Activated CD8-positive, alpha-beta T cell treated with anti-CD3 and anti-CD28 coated beads, Interleukin-2, amount 10 ng/mL, durations not matched to agents 7 days and 5 days (primary cell): ENCODE measurements at regions not wholly inside any gene's neighbourhood (a gene's known extent, or its start where the extent isn't known, plus 50 kb on each side); places are given as distances from the start of the nearest gene placed in this dataset.

Source experiments
- ATAC-seq: fragments of 150-1000 bp; cut with Tn5 transposase; one replicate; pipeline ENCODE4 v1.10.0; 2021; ENCODE audit warnings: moderate library complexity
- CTCF ChIA-PET: fragments of 350-600 bp; sonication (Branson Sonifier 250); formaldehyde crosslinking; loops from one replicate; lab custom pipeline; 2021; ENCODE audit warnings: antibody characterized with exemption; lab: Charles Lee
- POLR2A ChIA-PET: fragments of 350-600 bp; sonication (Branson Sonifier 250); formaldehyde crosslinking; loops from one replicate; lab custom pipeline; 2021; ENCODE audit warnings: antibody characterized with exemption; lab: Charles Lee
- DNase-seq: peaks from one replicate; pipeline ENCODE4 v3.0.0-alpha.2; 2020
- H3K27ac Mint-ChIP-seq: one replicate; pipeline ENCODE4 v1.8.0; 2021; ENCODE audit warnings: mild to moderate bottlenecking, mixed read lengths
- H3K27me3 Mint-ChIP-seq: one replicate; pipeline ENCODE4 v1.8.0; 2021; ENCODE audit warnings: low read depth, mixed read lengths
- H3K36me3 Mint-ChIP-seq: one replicate; pipeline ENCODE4 v1.8.0; 2021; ENCODE audit warnings: low read depth, mixed read lengths
- H3K4me1 Mint-ChIP-seq: one replicate; pipeline ENCODE4 v1.8.0; 2021; ENCODE audit warnings: low read depth, mixed read lengths
- H3K4me3 Mint-ChIP-seq: one replicate; pipeline ENCODE4 v1.8.0; 2021; ENCODE audit warnings: mild to moderate bottlenecking, mixed read lengths
- H3K9me3 Mint-ChIP-seq: one replicate; pipeline ENCODE4 v1.8.0; 2022; ENCODE audit warnings: mixed read lengths; ENCODE audit not compliant: insufficient read depth

GRCh38 chr16:9683677-9684076 lies 498.6 kb downstream of the GRIN2A start:
- no peak for DNase-seq

DNA sequence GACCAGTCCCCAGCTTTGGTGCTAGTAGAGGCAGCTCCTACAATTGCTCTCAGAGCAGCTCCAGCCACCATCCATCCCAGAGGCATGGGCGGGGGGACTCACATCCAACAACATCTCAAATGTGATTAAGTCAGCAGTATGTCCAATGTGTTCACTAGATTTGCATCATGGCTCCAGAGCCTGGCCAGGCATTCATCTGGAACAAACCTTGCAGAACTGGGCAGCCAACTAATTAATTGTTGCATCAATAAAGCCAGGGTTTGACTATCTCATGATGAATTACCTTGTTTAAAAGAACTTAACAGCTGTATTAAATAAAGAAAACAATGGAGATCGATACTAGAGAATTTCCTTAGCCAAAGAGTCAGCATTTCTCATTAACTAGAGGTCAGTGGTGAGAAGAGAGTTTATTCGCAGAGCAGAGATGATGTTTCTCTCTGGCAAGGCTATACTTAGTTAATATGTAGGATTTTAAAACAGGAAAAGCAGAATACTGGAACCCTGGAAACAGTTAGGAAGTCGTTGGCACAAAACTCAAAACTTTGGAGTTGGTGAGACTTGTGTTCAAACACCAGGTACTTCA lies 494.4 kb downstream of the GRIN2A start:
- Mint-ChIP-seq H3K4me3 (no peak overlapping the region), H3K4me1 (no peaks in the 10 kb centered on the region), H3K36me3 (no peaks in the 10 kb centered on the region), H3K9me3 (peaks cover 4% of the 10 kb centered on the region), H3K27me3 (no peaks in the 10 kb centered on the region), H3K27ac (no peak overlapping the region)
- CTCF ChIA-PET, result no interaction called here
- no peak for ATAC-seq
- POLR2A ChIA-PET, result no interaction called here
- no peak for DNase-seq

More at GRCh38 chr16:9683677-9684076, 498.6 kb downstream of the GRIN2A start:
- Mint-ChIP-seq H3K4me3 (no peak overlapping the region), H3K27me3 (no peaks in the 10 kb centered on the region), H3K4me1 (no peaks in the 10 kb centered on the region), H3K27ac (no peak overlapping the region), H3K36me3 (no peaks in the 10 kb centered on the region), H3K9me3 (peaks cover 4% of the 10 kb centered on the region)
- ATAC-seq, result no peak
- ChIA-PET POLR2A (no interaction called here), CTCF (no interaction called here)

- no peak for DNase-seq
- ChIA-PET POLR2A (no interaction called here), CTCF (no interaction called here)
- no peak overlapping the region for H3K4me3 Mint-ChIP-seq
- no peak overlapping the region for H3K27ac Mint-ChIP-seq
- no peaks in the 10 kb centered on the region for H3K4me1 Mint-ChIP-seq
- H3K9me3 Mint-ChIP-seq, result no peaks in the 10 kb centered on the region
- H3K27me3 Mint-ChIP-seq, result no peaks in the 10 kb centered on the region
- ATAC-seq, result no peak
- H3K36me3 Mint-ChIP-seq, result no peaks in the 10 kb centered on the region
These were observed 492.6 kb downstream of the GRIN2A start for GRCh38 chr16:9689597-9689996.

DNA sequence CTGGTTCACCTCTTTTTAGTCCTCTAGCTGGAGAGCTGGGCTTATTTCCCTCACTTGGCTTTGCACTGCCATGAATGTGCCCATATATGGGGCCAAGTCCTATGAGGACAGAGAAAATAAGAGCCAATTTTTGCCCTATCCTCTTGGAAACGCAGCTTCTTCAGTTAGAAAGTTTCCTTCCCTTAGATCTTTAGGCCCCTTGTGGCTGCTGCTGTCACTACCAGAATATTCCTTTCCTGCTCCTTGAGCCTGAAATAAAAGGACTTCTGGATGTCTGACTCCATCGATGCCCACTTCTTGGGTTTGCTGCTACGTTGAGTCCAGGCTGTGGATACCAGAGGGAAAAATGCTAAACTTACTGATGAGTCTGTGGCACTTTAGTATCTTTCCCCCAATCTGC lies 487.1 kb downstream of the GRIN2A start:
- CTCF ChIA-PET, result no interaction called here

More for the DNA sequence above, 487.1 kb downstream of the GRIN2A start:
- Mint-ChIP-seq H3K4me3 (no peak overlapping the region), H3K4me1 (no peaks in the 10 kb centered on the region), H3K27me3 (no peaks in the 10 kb centered on the region), H3K9me3 (no peaks in the 10 kb centered on the region), H3K27ac (no peak overlapping the region), H3K36me3 (no peaks in the 10 kb centered on the region)
- ATAC-seq (no peak), DNase-seq (no peak)
- POLR2A ChIA-PET, result no interaction called here
